Calu3 (cell line): ENCODE measurements at regions not wholly inside any gene's neighbourhood (a gene's known extent, or its start where the extent isn't known, plus 50 kb on each side); places are given as distances from the start of the nearest gene placed in this dataset.

Experiments used
- BruUV-seq: library from RNA; stranded (reverse); fragments of 400-500 nt; replicated peaks from 2 replicates; lab custom pipeline; 2021; lab: Mats Ljungman, UMichigan
- CTCF ChIA-PET: fragments of 300-600 bp; sonication (Branson Sonifier 250); formaldehyde crosslinking; loops from one replicate; lab custom pipeline; 2022; ENCODE audit warnings: antibody characterized with exemption; lab: Charles Lee
- DNase-seq: peaks from one replicate; pipeline ENCODE4 v3.0.0; 2022
- H3K27ac Mint-ChIP-seq: one replicate; pipeline ENCODE4 v1.8.0; 2022; ENCODE audit warnings: mixed read lengths; ENCODE audit not compliant: unreplicated experiment
- H3K27me3 Mint-ChIP-seq: one replicate; pipeline ENCODE4 v1.8.0; 2022; ENCODE audit warnings: mixed read lengths; ENCODE audit not compliant: unreplicated experiment
- H3K36me3 Mint-ChIP-seq: one replicate; pipeline ENCODE4 v1.8.0; 2022; ENCODE audit warnings: mild to moderate bottlenecking, moderate library complexity, mixed read lengths; ENCODE audit not compliant: insufficient read depth, unreplicated experiment
- H3K4me1 Mint-ChIP-seq: one replicate; pipeline ENCODE4 v1.8.0; 2022; ENCODE audit warnings: mild to moderate bottlenecking, low read depth, mixed read lengths; ENCODE audit not compliant: unreplicated experiment
- H3K4me3 Mint-ChIP-seq: one replicate; pipeline ENCODE4 v1.8.0; 2022; ENCODE audit warnings: mild to moderate bottlenecking, low read depth, moderate library complexity, mixed read lengths; ENCODE audit not compliant: unreplicated experiment
- H3K9me3 Mint-ChIP-seq: one replicate; pipeline ENCODE4 v1.8.0; 2022; ENCODE audit warnings: low read depth, mixed read lengths; ENCODE audit not compliant: unreplicated experiment
- CTCF ChIP-seq: fragments of 200-600 bp; IDR thresholded peaks from one replicate; pipeline ENCODE4 v1.8.0; 2022; ENCODE audit warnings: antibody characterized with exemption; ENCODE audit not compliant: unreplicated experiment
- intact Hi-C: fragments of 100-400 bp; cut with micrococcal nuclease; formaldehyde crosslinking; loops from one replicate; pipeline ENCODE4 v1.10.0; 2022; ENCODE audit not compliant: unreplicated experiment

- DNase-seq: no peak
- H3K27me3 Mint-ChIP-seq: no peaks in the 10 kb centered on the region
- H3K4me3 Mint-ChIP-seq: no peak overlapping the region
- no peak overlapping the region for H3K27ac Mint-ChIP-seq
- intact Hi-C loops: no loop called here
- H3K36me3 Mint-ChIP-seq: no peaks in the 10 kb centered on the region
- CTCF ChIA-PET: no interaction called here
- TF ChIP-seq CTCF: no peak
- BruUV-seq: no TSS peak
- no peaks in the 10 kb centered on the region for H3K4me1 Mint-ChIP-seq
- no peaks in the 10 kb centered on the region for H3K9me3 Mint-ChIP-seq
These were observed 87.9 kb upstream of the KLF14 start for GRCh38 chr7:130821864-130822263.

GRCh38 chr7:130822642-130823041 is 88.6 kb upstream of the KLF14 start:
- Mint-ChIP-seq H3K4me1 (no peaks in the 10 kb centered on the region), H3K27ac (no peak overlapping the region), H3K4me3 (no peak overlapping the region), H3K36me3 (no peaks in the 10 kb centered on the region), H3K27me3 (no peaks in the 10 kb centered on the region), H3K9me3 (no peaks in the 10 kb centered on the region)
- no peak for DNase-seq
- intact Hi-C loops: no loop called here
- CTCF ChIA-PET: no interaction called here
- no peak for TF ChIP-seq CTCF
- no TSS peak for BruUV-seq

GRCh38 chr7:130823060-130823459 is 89.1 kb upstream of the KLF14 start:
- no TSS peak for BruUV-seq
- DNase-seq: no peak
- no peaks in the 10 kb centered on the region for H3K36me3 Mint-ChIP-seq
- H3K4me1 Mint-ChIP-seq: no peaks in the 10 kb centered on the region
- intact Hi-C loops: no loop called here
- CTCF ChIA-PET: no interaction called here
- H3K27me3 Mint-ChIP-seq: no peaks in the 10 kb centered on the region
- no peak overlapping the region for H3K27ac Mint-ChIP-seq
- H3K9me3 Mint-ChIP-seq: no peaks in the 10 kb centered on the region
- H3K4me3 Mint-ChIP-seq: no peak overlapping the region
- no peak for TF ChIP-seq CTCF

- no peak overlapping the region for H3K4me3 Mint-ChIP-seq
- no peak for TF ChIP-seq CTCF
- CTCF ChIA-PET: no interaction called here
- BruUV-seq: no TSS peak
- no peak overlapping the region for H3K27ac Mint-ChIP-seq
- H3K9me3 Mint-ChIP-seq: peaks cover 5% of the 10 kb centered on the region
- no peaks in the 10 kb centered on the region for H3K4me1 Mint-ChIP-seq
- no peak for DNase-seq
- no peaks in the 10 kb centered on the region for H3K27me3 Mint-ChIP-seq
- intact Hi-C loops: no loop called here
- no peaks in the 10 kb centered on the region for H3K36me3 Mint-ChIP-seq
These were observed 91.8 kb upstream of the KLF14 start for GRCh38 chr7:130825819-130826218.
